GM19372 (cell line): ENCODE measurements at regions not wholly inside any gene's neighbourhood (a gene's known extent, or its start where the extent isn't known, plus 50 kb on each side); places are given as distances from the start of the nearest gene placed in this dataset.
"Not testable (repeated sequence)": the region's sequence is repeated elsewhere in the genome, so short reads cannot be mapped to it uniquely, and the experiment has no call there.

Experiments
- ATAC-seq: cut with Tn5 transposase; IDR thresholded peaks from one replicate; pipeline ENCODE4 v1.9.1; 2021; ENCODE audit warnings: mild to moderate bottlenecking, low read depth, moderate library complexity; ENCODE audit not compliant: unreplicated experiment

- ATAC-seq, result no peak
These were observed 737.8 kb downstream of the FAM181B start for GRCh38 chr11:81995889-81996288.

GRCh38 chr11:81993755-81994154 is 739.9 kb downstream of the FAM181B start:
- ATAC-seq, result no peak

GRCh38 chr11:81990659-81991443 is 742.8 kb downstream of the FAM181B start:
- no peak for ATAC-seq

GRCh38 chr11:81989093-81989492 is 744.6 kb downstream of the FAM181B start:
- no peak for ATAC-seq

- no peak for ATAC-seq
These were observed 745.7 kb downstream of the FAM181B start for GRCh38 chr11:81987829-81988472.

GRCh38 chr11:81986556-81987161 is 747.0 kb downstream of the FAM181B start:
- no peak for ATAC-seq

- no peak for ATAC-seq
These were observed 754.2 kb downstream of the FAM181B start for GRCh38 chr11:81979448-81979847.

GRCh38 chr11:81975261-81975900 is 758.3 kb downstream of the FAM181B start:
- no peak for ATAC-seq

GRCh38 chr11:81970886-81971285 is 762.8 kb downstream of the FAM181B start:
- no peak for ATAC-seq

GRCh38 chr11:81967242-81967641 is 766.4 kb downstream of the FAM181B start:
- no peak for ATAC-seq

- ATAC-seq, result no peak
These were observed 767.3 kb downstream of the FAM181B start for GRCh38 chr11:81966340-81966739.

- no peak for ATAC-seq
These were observed 770.6 kb downstream of the FAM181B start for GRCh38 chr11:81963018-81963417.

GRCh38 chr11:81960443-81960842 is 773.2 kb downstream of the FAM181B start:
- ATAC-seq, result no peak

- no peak for ATAC-seq
These were observed 774.3 kb downstream of the FAM181B start for GRCh38 chr11:81959341-81959740.

- ATAC-seq, result not testable (repeated sequence)
These were observed 779.4 kb downstream of the FAM181B start for GRCh38 chr11:81954301-81954700.

GRCh38 chr11:81946831-81947230 is 786.8 kb downstream of the FAM181B start:
- no peak for ATAC-seq

GRCh38 chr11:81942646-81943045 is 791.0 kb downstream of the FAM181B start:
- ATAC-seq, result no peak

- no peak for ATAC-seq
These were observed 791.7 kb downstream of the FAM181B start for GRCh38 chr11:81941998-81942397.

GRCh38 chr11:81932303-81932702 is 801.4 kb downstream of the FAM181B start:
- ATAC-seq, result no peak

GRCh38 chr11:81920205-81920604 is 813.5 kb downstream of the FAM181B start:
- ATAC-seq, result no peak

GRCh38 chr11:81916451-81916850 is 817.2 kb downstream of the FAM181B start:
- ATAC-seq, result no peak
